Neural progenitor cell (in vitro differentiated cells): ENCODE measurements at regions not wholly inside any gene's neighbourhood (a gene's known extent, or its start where the extent isn't known, plus 50 kb on each side); places are given as distances from the start of the nearest gene placed in this dataset.
A peak's percentile ranks its signal among the peaks of the same experiment; 100 is the strongest.

ENCODE experiments used
- DNase-seq: peaks from one replicate; pipeline ENCODE4 v3.0.0-alpha.2; 2016; ENCODE audit warnings: low spot score
- H2AFZ ChIP-seq: fragments of 200-600 bp; sonication (generic); replicated peaks from 2 replicates; pipeline ENCODE4 v1.6.1; 2016; ENCODE audit warnings: antibody characterized with exemption
- H3F3A ChIP-seq: fragments of 200-600 bp; sonication (generic); 2 replicates; pipeline ENCODE4 v1.6.1; 2016; ENCODE audit warnings: antibody characterized with exemption, low read depth
- H3K27ac ChIP-seq: fragments of 200-600 bp; sonication (generic); 2 replicates; pipeline ENCODE4 v1.5.1; 2016; ENCODE audit warnings: mild to moderate bottlenecking
- H3K27me3 ChIP-seq: fragments of 200-600 bp; sonication (generic); 2 replicates; pipeline ENCODE4 v1.6.1; 2016; ENCODE audit warnings: mild to moderate bottlenecking, moderate library complexity
- H3K36me3 ChIP-seq: fragments of 200-600 bp; sonication (generic); 2 replicates; pipeline ENCODE4 v1.5.1; 2016
- H3K4me1 ChIP-seq: fragments of 200-600 bp; sonication (generic); 2 replicates; pipeline ENCODE4 v1.6.1; 2016; ENCODE audit warnings: mixed run types
- H3K4me2 ChIP-seq: fragments of 200-600 bp; sonication (generic); 2 replicates; pipeline ENCODE4 v1.6.1; 2016
- H3K4me3 ChIP-seq: fragments of 200-600 bp; sonication (generic); 2 replicates; pipeline ENCODE4 v1.5.1; 2016
- H3K79me2 ChIP-seq: fragments of 200-600 bp; sonication (generic); 2 replicates; pipeline ENCODE4 v1.6.1; 2016; ENCODE audit warnings: low read depth
- H3K9ac ChIP-seq: fragments of 200-600 bp; sonication (generic); 2 replicates; pipeline ENCODE4 v1.6.1; 2016
- H3K9me3 ChIP-seq: fragments of 200-600 bp; sonication (generic); 2 replicates; pipeline ENCODE4 v1.5.1; 2016; ENCODE audit warnings: low read depth
- H4K20me1 ChIP-seq: fragments of 200-600 bp; sonication (generic); 2 replicates; pipeline ENCODE4 v1.6.1; 2016; ENCODE audit warnings: low read depth
- H3K27ac Mint-ChIP-seq: 3 replicates; pipeline ENCODE4 v1.8.0; 2021; ENCODE audit warnings: mixed read lengths
- H3K27me3 Mint-ChIP-seq: 2 replicates; pipeline ENCODE4 v1.8.0; 2022; ENCODE audit warnings: low read depth, mild to moderate bottlenecking, inconsistent platforms, moderate library complexity, mixed read lengths; ENCODE audit not compliant: insufficient read depth
- H3K36me3 Mint-ChIP-seq: 3 replicates; pipeline ENCODE4 v1.8.0; 2021; ENCODE audit warnings: mixed read lengths
- H3K4me1 Mint-ChIP-seq: 3 replicates; pipeline ENCODE4 v1.8.0; 2021; ENCODE audit warnings: mixed read lengths
- H3K4me3 Mint-ChIP-seq: 3 replicates; pipeline ENCODE4 v1.8.0; 2021; ENCODE audit warnings: mild to moderate bottlenecking, moderate library complexity, mixed read lengths
- H3K9me3 Mint-ChIP-seq: 3 replicates; pipeline ENCODE4 v1.8.0; 2020; ENCODE audit warnings: mixed read lengths
- EZH2 ChIP-seq: fragments of 200-600 bp; sonication (generic); IDR thresholded peaks from 2 replicates; pipeline ENCODE4 v1.6.1; 2017; ENCODE audit warnings: antibody characterized with exemption, mild to moderate bottlenecking, moderate library complexity
- EZH2phosphoT487 ChIP-seq: fragments of 200-600 bp; sonication (generic); IDR thresholded peaks from 2 replicates; pipeline ENCODE4 v1.6.1; 2017; ENCODE audit warnings: antibody characterized with exemption
- TF ChIP-seq, protein P1 (sequence below): fragments of 200-600 bp; sonication (generic); IDR thresholded peaks from 2 replicates; pipeline ENCODE4 v1.5.1; 2017; ENCODE audit warnings: antibody characterized with exemption, mild to moderate bottlenecking

DNA sequence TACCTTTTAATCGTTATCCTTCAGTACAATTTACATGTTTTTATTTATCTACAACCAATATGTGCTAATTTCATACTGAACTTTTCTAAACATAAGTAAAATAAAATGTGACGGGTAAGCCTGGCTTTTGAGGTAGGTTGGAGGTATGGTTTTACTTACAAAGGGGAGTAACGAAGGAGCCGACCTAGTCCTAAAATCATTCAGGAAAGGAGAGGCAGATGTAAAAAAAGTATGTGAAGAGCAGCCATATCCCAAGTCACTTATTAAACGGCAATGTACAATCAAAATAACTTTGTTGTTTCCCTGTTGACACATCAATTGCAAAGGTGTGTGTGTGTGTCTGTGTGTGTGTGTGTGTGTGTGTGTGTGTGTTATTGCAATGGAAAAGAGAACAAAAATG lies 351.3 kb downstream of the CRPPA start:
- TF ChIP-seq EZH2 (no peak), EZH2phosphoT487 (no peak)
- TF ChIP-seq, protein P1, sequence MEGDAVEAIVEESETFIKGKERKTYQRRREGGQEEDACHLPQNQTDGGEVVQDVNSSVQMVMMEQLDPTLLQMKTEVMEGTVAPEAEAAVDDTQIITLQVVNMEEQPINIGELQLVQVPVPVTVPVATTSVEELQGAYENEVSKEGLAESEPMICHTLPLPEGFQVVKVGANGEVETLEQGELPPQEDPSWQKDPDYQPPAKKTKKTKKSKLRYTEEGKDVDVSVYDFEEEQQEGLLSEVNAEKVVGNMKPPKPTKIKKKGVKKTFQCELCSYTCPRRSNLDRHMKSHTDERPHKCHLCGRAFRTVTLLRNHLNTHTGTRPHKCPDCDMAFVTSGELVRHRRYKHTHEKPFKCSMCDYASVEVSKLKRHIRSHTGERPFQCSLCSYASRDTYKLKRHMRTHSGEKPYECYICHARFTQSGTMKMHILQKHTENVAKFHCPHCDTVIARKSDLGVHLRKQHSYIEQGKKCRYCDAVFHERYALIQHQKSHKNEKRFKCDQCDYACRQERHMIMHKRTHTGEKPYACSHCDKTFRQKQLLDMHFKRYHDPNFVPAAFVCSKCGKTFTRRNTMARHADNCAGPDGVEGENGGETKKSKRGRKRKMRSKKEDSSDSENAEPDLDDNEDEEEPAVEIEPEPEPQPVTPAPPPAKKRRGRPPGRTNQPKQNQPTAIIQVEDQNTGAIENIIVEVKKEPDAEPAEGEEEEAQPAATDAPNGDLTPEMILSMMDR, result no peak
- DNase-seq, result no peak
- no peaks in the 10 kb centered on the region for H4K20me1 ChIP-seq
- H3K4me3 Mint-ChIP-seq, result no peak overlapping the region
- H3K4me3 ChIP-seq, result no peak overlapping the region
- no peaks in the 10 kb centered on the region for H3K36me3 Mint-ChIP-seq
- no peak overlapping the region for H3K4me2 ChIP-seq
- H3K27ac Mint-ChIP-seq, result no peak overlapping the region
- no peaks in the 10 kb centered on the region for H3K36me3 ChIP-seq
- H3K9ac ChIP-seq, result no peak overlapping the region
- H3K9me3 ChIP-seq, result no peaks in the 10 kb centered on the region
- no peak overlapping the region for H3K27ac ChIP-seq
- H3K27me3 ChIP-seq, result no peaks in the 10 kb centered on the region
- no peaks in the 10 kb centered on the region for H3K79me2 ChIP-seq
- H2AFZ ChIP-seq, result no peak overlapping the region
- no peaks in the 10 kb centered on the region for H3F3A ChIP-seq
- H3K4me1 Mint-ChIP-seq, result peaks cover 7% of the 10 kb centered on the region
- H3K27me3 Mint-ChIP-seq, result no peaks in the 10 kb centered on the region
- peaks cover 8% of the 10 kb centered on the region for H3K4me1 ChIP-seq
- no peaks in the 10 kb centered on the region for H3K9me3 Mint-ChIP-seq

DNA sequence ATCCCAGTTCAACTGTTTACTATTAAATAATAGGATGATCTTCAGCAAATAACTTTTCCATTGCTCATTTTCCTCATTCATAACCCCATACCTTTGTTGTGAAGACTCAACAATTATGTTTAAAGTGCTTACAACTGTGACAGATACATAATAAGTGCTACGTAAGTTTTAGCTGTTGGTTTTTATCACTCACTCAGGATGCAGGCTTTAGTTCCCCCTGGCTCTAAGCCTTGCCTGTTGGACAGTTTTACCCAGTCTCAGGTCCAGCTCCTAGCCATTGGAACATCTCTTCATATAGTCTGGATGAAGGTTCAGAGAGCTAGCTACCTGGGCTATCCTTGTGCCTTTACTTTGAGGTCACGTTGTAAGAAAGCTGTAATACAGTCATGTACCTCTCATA lies 353.2 kb downstream of the CRPPA start:
- H3F3A ChIP-seq, result no peaks in the 10 kb centered on the region
- H3K9me3 ChIP-seq, result no peaks in the 10 kb centered on the region
- no peak for DNase-seq
- no peak overlapping the region for H3K9ac ChIP-seq
- no peak overlapping the region for H2AFZ ChIP-seq
- H3K4me2 ChIP-seq, result no peak overlapping the region
- H3K4me3 ChIP-seq, result no peak overlapping the region
- H3K4me1 Mint-ChIP-seq, result peaks cover 7% of the 10 kb centered on the region
- H3K79me2 ChIP-seq, result no peaks in the 10 kb centered on the region
- no peak overlapping the region for H3K27ac Mint-ChIP-seq
- H4K20me1 ChIP-seq, result no peaks in the 10 kb centered on the region
- H3K36me3 Mint-ChIP-seq, result no peaks in the 10 kb centered on the region
- H3K27me3 Mint-ChIP-seq, result no peaks in the 10 kb centered on the region
- H3K9me3 Mint-ChIP-seq, result no peaks in the 10 kb centered on the region
- H3K4me3 Mint-ChIP-seq, result no peak overlapping the region
- TF ChIP-seq EZH2phosphoT487, result no peak
- TF ChIP-seq, protein P1, result no peak
- TF ChIP-seq EZH2, result no peak
- H3K4me1 ChIP-seq, result peaks cover 8% of the 10 kb centered on the region
- H3K36me3 ChIP-seq, result no peaks in the 10 kb centered on the region
- no peaks in the 10 kb centered on the region for H3K27me3 ChIP-seq
- no peak overlapping the region for H3K27ac ChIP-seq

DNA sequence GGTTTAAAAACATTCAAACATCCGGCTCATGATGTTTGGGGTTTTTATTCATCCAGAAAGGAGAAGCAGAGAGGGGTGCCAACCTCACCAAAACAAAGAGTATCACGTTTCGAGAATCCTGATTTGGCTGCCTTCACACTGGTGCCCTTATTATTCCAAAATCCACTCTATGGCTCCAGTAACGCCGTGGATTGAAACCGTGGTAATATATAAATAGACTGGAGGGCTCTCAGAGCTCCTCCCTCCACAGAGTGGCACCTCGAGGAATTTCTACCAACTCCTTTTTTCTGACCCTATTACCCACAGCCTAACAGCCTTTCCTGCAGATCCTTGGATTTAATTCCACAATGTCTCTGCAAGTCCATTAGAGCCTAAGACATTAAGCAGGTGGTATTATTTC lies 353.6 kb downstream of the CRPPA start:
- no peaks in the 10 kb centered on the region for H3K27me3 ChIP-seq
- DNase-seq, result no peak
- no peaks in the 10 kb centered on the region for H3K9me3 Mint-ChIP-seq
- TF ChIP-seq EZH2phosphoT487, result no peak
- TF ChIP-seq, protein P1, result no peak
- TF ChIP-seq EZH2, result no peak
- no peak overlapping the region for H3K9ac ChIP-seq
- no peak overlapping the region for H3K27ac Mint-ChIP-seq
- no peaks in the 10 kb centered on the region for H3K36me3 Mint-ChIP-seq
- H3K9me3 ChIP-seq, result no peaks in the 10 kb centered on the region
- H3F3A ChIP-seq, result no peaks in the 10 kb centered on the region
- H3K4me2 ChIP-seq, result no peak overlapping the region
- H2AFZ ChIP-seq, result peak overlapping the region; percentile 36
- peaks cover 8% of the 10 kb centered on the region for H3K4me1 ChIP-seq
- H3K4me1 Mint-ChIP-seq, result peaks cover 7% of the 10 kb centered on the region
- no peak overlapping the region for H3K4me3 ChIP-seq
- H3K79me2 ChIP-seq, result no peaks in the 10 kb centered on the region
- no peaks in the 10 kb centered on the region for H4K20me1 ChIP-seq
- H3K27me3 Mint-ChIP-seq, result no peaks in the 10 kb centered on the region
- no peaks in the 10 kb centered on the region for H3K36me3 ChIP-seq
- no peak overlapping the region for H3K4me3 Mint-ChIP-seq
- H3K27ac ChIP-seq, result no peak overlapping the region
